PC-3 (cell line): ENCODE measurements at regions not wholly inside any gene's neighbourhood (a gene's known extent, or its start where the extent isn't known, plus 50 kb on each side); places are given as distances from the start of the nearest gene placed in this dataset.

Experiments used
- ATAC-seq: fragments of 200-7000 bp; cut with Tn5 transposase; 2 replicates; pipeline ENCODE4 v1.9.1; 2020; ENCODE audit warnings: mild to moderate bottlenecking, moderate library complexity
- BruUV-seq: library from RNA; stranded (reverse); fragments of 400-500 nt; replicated peaks from 2 replicates; lab custom pipeline; 2021; lab: Mats Ljungman, UMichigan
- CTCF ChIA-PET: fragments of 300-600 bp; sonication (Branson Sonifier 250); formaldehyde crosslinking; loops from one replicate; lab custom pipeline; 2022; ENCODE audit warnings: antibody characterized with exemption; lab: Charles Lee
- POLR2A ChIA-PET: fragments of 300-600 bp; sonication (Branson Sonifier 250); formaldehyde crosslinking; loops from one replicate; lab custom pipeline; 2022; ENCODE audit warnings: antibody characterized with exemption; ENCODE audit not compliant: unreplicated experiment; lab: Charles Lee
- DNase-seq: peaks from one replicate; pipeline ENCODE4 v3.0.0-alpha.2; 2015
- H2AFZ ChIP-seq: fragments of 300-600 bp; sonication (generic); 2 replicates; pipeline ENCODE4 v1.6.0; 2016; ENCODE audit warnings: antibody characterized with exemption, low read length
- H3F3A ChIP-seq: fragments of 300-600 bp; sonication (generic); one replicate; pipeline ENCODE4 v1.6.0; 2017; ENCODE audit warnings: antibody characterized with exemption, low read length, control low read depth, mild to moderate bottlenecking; ENCODE audit not compliant: unreplicated experiment
- H3K27ac ChIP-seq: fragments of 300-600 bp; sonication (generic); 2 replicates; pipeline ENCODE4 v1.5.1; 2016; ENCODE audit warnings: mild to moderate bottlenecking, low read length
- H3K27me3 ChIP-seq: fragments of 300-600 bp; sonication (generic); 2 replicates; pipeline ENCODE4 v1.6.1; 2016; ENCODE audit warnings: low read length, mixed read lengths
- H3K36me3 ChIP-seq: fragments of 300-600 bp; sonication (generic); 2 replicates; pipeline ENCODE4 v1.6.1; 2016; ENCODE audit warnings: low read depth, mixed run types, low read length, mixed read lengths
- H3K4me1 ChIP-seq: fragments of 300-600 bp; sonication (generic); 2 replicates; pipeline ENCODE4 v1.5.1; 2016; ENCODE audit warnings: low read length; ENCODE audit not compliant: insufficient read depth
- H3K4me2 ChIP-seq: fragments of 300-600 bp; sonication (generic); 2 replicates; pipeline ENCODE4 v1.6.0; 2016; ENCODE audit warnings: low read length
- H3K4me3 ChIP-seq: fragments of 300-600 bp; sonication (generic); 2 replicates; pipeline ENCODE4 v1.5.1; 2016; ENCODE audit warnings: mild to moderate bottlenecking, low read length, mixed read lengths
- H3K79me2 ChIP-seq: fragments of 300-600 bp; sonication (generic); 2 replicates; pipeline ENCODE4 v1.6.1; 2017; ENCODE audit warnings: low read length, mixed read lengths
- H3K9ac ChIP-seq: fragments of 300-600 bp; sonication (generic); 2 replicates; pipeline ENCODE4 v1.6.0; 2016; ENCODE audit warnings: mild to moderate bottlenecking, low read length
- H3K9me2 ChIP-seq: fragments of 300-600 bp; sonication (generic); replicated peaks from 2 replicates; pipeline ENCODE4 v1.6.1; 2016; ENCODE audit warnings: mixed run types, low read length, mixed read lengths
- H3K9me3 ChIP-seq: fragments of 300-600 bp; sonication (generic); 2 replicates; pipeline ENCODE4 v1.6.1; 2016; ENCODE audit warnings: low read length, mixed read lengths
- H4K20me1 ChIP-seq: fragments of 300-600 bp; sonication (generic); 2 replicates; pipeline ENCODE4 v1.6.1; 2016; ENCODE audit warnings: low read length, mixed read lengths
- CTCF ChIP-seq: fragments of 300-600 bp; sonication (generic); conservative IDR thresholded peaks from 2 replicates; pipeline ENCODE4 v1.5.1; 2017; ENCODE audit warnings: antibody characterized with exemption, low read depth, mild to moderate bottlenecking, low read length
- EZH2 ChIP-seq: fragments of 300-600 bp; sonication (generic); IDR thresholded peaks from one replicate; pipeline ENCODE4 v1.6.1; 2017; ENCODE audit warnings: antibody characterized with exemption, mild to moderate bottlenecking, low read length; ENCODE audit not compliant: unreplicated experiment
- EZH2phosphoT487 ChIP-seq: fragments of 300-600 bp; sonication (generic); IDR thresholded peaks from 2 replicates; pipeline ENCODE4 v1.6.1; 2018; ENCODE audit warnings: mild to moderate bottlenecking, antibody characterized with exemption, low read length, borderline replicate concordance
- intact Hi-C: fragments of 100-400 bp; cut with micrococcal nuclease; formaldehyde crosslinking; loops from 2 replicates; pipeline ENCODE4 v1.9.0; 2023

DNA sequence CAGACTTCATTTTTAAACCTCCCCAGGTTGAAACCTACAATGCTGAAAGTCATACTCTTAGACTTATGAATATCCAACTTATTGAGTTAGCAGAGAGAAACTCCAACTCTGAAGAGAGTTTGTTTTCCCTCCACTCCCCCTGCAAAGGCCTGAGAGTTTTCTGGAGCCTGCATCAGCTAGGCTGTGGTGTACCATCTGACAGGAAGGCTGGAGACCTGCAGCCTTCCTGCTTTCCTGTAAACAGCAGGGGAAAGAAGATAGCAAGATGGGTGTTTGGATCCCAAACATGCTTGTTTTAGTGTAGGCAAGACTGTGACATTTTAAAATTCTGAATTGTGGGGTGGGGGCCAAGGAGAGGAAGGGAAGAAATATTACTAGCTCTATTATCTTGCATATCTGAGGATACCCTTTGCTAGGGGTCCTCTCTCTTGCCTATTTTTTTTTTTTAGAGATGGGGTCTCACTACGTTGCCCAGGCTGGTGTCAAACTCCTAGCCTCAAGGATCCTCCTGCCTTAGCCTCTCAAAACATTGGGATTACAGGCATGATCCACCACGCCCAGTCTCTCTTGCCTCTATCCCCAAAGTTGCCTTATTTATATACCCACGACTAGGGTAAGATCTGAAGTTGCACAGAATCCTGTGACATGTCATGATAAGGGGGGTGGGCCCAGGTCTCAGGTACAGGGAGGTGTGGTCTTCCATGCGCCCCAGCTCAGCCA is 51.0 kb upstream of the USP3 start:
- ATAC-seq (no peak), DNase-seq (no peak)
- H3K4me2 ChIP-seq, result no peak overlapping the region
- H3K9ac ChIP-seq, result no peak overlapping the region
- H3K27ac ChIP-seq, result no peak overlapping the region
- TF ChIP-seq EZH2phosphoT487 (no peak), EZH2 (no peak), CTCF (no peak)
- H3K79me2 ChIP-seq, result no peaks in the 10 kb centered on the region
- no peaks in the 10 kb centered on the region for H3K9me2 ChIP-seq
- ChIA-PET CTCF (no interaction called here), POLR2A (no interaction called here)
- no peaks in the 10 kb centered on the region for H3K9me3 ChIP-seq
- no TSS peak for BruUV-seq
- peaks cover 7% of the 10 kb centered on the region for H3K4me1 ChIP-seq
- no peaks in the 10 kb centered on the region for H3F3A ChIP-seq
- H3K27me3 ChIP-seq, result no peaks in the 10 kb centered on the region
- no peaks in the 10 kb centered on the region for H4K20me1 ChIP-seq
- intact Hi-C loops, result no loop called here
- H3K36me3 ChIP-seq, result no peaks in the 10 kb centered on the region
- no peak overlapping the region for H3K4me3 ChIP-seq
- H2AFZ ChIP-seq, result no peak overlapping the region

GRCh38 chr15:63454503-63455211 is 49.7 kb upstream of the USP3 start:
- H3K79me2 ChIP-seq, result no peaks in the 10 kb centered on the region
- no peak overlapping the region for H3K4me3 ChIP-seq
- H3K36me3 ChIP-seq, result no peaks in the 10 kb centered on the region
- no peaks in the 10 kb centered on the region for H4K20me1 ChIP-seq
- H3K27me3 ChIP-seq, result no peaks in the 10 kb centered on the region
- ATAC-seq, result no peak
- DNase-seq, result no peak
- TF ChIP-seq EZH2 (no peak), CTCF (no peak), EZH2phosphoT487 (no peak)
- H3F3A ChIP-seq, result no peaks in the 10 kb centered on the region
- BruUV-seq, result no TSS peak
- ChIA-PET POLR2A (no interaction called here), CTCF (interaction anchor here (0.6 kb wide), 1 partner anchor 28 kb away, joined by 3 read pairs; no protein-coding TSS in a partner anchor)
- no peaks in the 10 kb centered on the region for H3K9me3 ChIP-seq
- H3K9me2 ChIP-seq, result no peaks in the 10 kb centered on the region
- H3K9ac ChIP-seq, result no peak overlapping the region
- H2AFZ ChIP-seq, result no peak overlapping the region
- no peak overlapping the region for H3K27ac ChIP-seq
- peaks cover 4% of the 10 kb centered on the region for H3K4me1 ChIP-seq
- intact Hi-C loops, result no loop called here
- no peak overlapping the region for H3K4me2 ChIP-seq
